GM18873 (cell line): ENCODE measurements at regions not wholly inside any gene's neighbourhood (a gene's known extent, or its start where the extent isn't known, plus 50 kb on each side); places are given as distances from the start of the nearest gene placed in this dataset.
"Not testable (repeated sequence)": the region's sequence is repeated elsewhere in the genome, so short reads cannot be mapped to it uniquely, and the experiment has no call there.

Experiments
- ATAC-seq: cut with Tn5 transposase; IDR thresholded peaks from one replicate; pipeline ENCODE4 v1.9.1; 2021; ENCODE audit warnings: mild to moderate bottlenecking, moderate library complexity, moderate number of reproducible peaks; ENCODE audit not compliant: unreplicated experiment, low FRiP score

- ATAC-seq, result no peak
These were observed 226.2 kb downstream of the ERMARD start for GRCh38 chr6:169977434-169978265.

GRCh38 chr6:169976301-169977081 is 225.1 kb downstream of the ERMARD start:
- no peak for ATAC-seq

- ATAC-seq, result no peak
These were observed 224.3 kb downstream of the ERMARD start for GRCh38 chr6:169975701-169976100.

GRCh38 chr6:169975286-169975685 is 223.9 kb downstream of the ERMARD start:
- no peak for ATAC-seq

- no peak for ATAC-seq
These were observed 223.2 kb downstream of the ERMARD start for GRCh38 chr6:169974663-169975062.

GRCh38 chr6:169973588-169974467 is 222.4 kb downstream of the ERMARD start:
- not testable (repeated sequence) for ATAC-seq

- no peak for ATAC-seq
These were observed 221.3 kb downstream of the ERMARD start for GRCh38 chr6:169972736-169973135.

- no peak for ATAC-seq
These were observed 220.8 kb downstream of the ERMARD start for GRCh38 chr6:169972101-169972651.

- no peak for ATAC-seq
These were observed 219.8 kb downstream of the ERMARD start for GRCh38 chr6:169971081-169971861.

GRCh38 chr6:169970306-169970988 is 219.0 kb downstream of the ERMARD start:
- no peak for ATAC-seq

- ATAC-seq, result no peak
These were observed 218.1 kb downstream of the ERMARD start for GRCh38 chr6:169969372-169970099.

GRCh38 chr6:169968541-169969270 is 217.3 kb downstream of the ERMARD start:
- no peak for ATAC-seq

- ATAC-seq, result no peak
These were observed 216.3 kb downstream of the ERMARD start for GRCh38 chr6:169967687-169968086.

- no peak for ATAC-seq
These were observed 215.1 kb downstream of the ERMARD start for GRCh38 chr6:169966312-169967181.

- no peak for ATAC-seq
These were observed 214.4 kb downstream of the ERMARD start for GRCh38 chr6:169965657-169966311.

- ATAC-seq, result no peak
These were observed 213.8 kb downstream of the ERMARD start for GRCh38 chr6:169965239-169965638.
